SK-N-DZ (cell line): ENCODE measurements at regions not wholly inside any gene's neighbourhood (a gene's known extent, or its start where the extent isn't known, plus 50 kb on each side); places are given as distances from the start of the nearest gene placed in this dataset.

Experiments used
- DNase-seq: peaks from one replicate; pipeline ENCODE4 v3.0.0-alpha.2; 2015; ENCODE audit warnings: low spot score

DNA sequence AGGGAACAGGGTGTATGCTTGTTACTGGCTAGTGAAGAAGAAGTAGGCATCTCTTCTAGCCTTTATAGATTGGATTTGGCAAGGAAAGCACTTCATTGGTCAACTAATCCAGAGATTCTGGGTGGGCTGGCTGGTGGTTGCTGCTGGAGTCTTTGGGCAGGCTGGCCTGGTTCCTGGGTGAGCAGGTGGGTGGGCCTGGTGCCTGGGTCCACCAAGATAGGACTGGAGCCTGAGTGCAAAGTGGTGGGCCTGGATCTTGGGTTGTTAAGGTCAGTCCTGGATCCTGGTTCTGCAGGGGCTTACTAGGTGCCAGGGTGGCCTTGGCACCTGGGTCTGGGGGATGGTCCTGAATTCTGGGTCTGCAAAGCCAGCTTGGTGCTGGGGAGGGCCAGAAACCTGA, 482.4 kb upstream of the GHITM start:
- DNase-seq: no peak

DNA sequence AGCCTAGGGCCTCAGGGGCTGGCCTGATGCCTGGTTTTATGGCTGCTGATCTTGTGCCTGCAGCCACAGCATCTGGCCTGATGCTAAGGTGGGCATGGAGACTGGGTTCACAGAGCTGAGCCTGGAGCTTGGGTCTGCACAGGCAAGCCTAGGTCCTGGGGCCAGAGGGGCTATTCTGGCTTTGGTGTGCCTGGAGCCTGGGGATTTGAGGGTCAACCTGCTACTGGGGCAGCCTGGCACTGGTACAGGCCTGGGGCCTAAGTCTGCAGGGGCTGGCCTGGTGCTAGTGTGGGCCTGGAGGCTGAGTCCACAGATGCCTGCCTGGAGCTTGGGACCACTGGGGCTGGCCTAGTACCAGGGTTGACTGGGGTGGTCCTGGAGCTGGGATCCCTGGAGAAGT, 481.8 kb upstream of the GHITM start:
- no peak for DNase-seq

DNA sequence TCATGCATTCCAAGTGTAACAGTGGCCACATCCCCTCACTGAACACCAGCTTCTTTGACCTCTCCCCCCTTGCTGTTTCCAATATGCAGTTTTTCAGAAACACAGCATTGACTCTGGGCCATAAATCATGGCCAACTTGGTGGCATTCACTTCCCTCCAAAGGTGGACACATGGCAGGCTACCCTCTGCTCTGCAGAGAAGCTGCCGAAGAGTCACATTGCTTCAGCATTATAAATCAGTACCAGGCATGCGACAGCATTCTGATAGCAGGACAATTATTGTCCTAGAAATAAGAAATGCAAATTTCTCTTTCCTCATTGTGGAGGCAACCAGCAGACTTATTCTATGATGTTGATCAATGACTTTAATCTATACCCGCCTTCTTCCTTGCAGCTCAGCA, 475.4 kb upstream of the GHITM start:
- DNase-seq: no peak

DNA sequence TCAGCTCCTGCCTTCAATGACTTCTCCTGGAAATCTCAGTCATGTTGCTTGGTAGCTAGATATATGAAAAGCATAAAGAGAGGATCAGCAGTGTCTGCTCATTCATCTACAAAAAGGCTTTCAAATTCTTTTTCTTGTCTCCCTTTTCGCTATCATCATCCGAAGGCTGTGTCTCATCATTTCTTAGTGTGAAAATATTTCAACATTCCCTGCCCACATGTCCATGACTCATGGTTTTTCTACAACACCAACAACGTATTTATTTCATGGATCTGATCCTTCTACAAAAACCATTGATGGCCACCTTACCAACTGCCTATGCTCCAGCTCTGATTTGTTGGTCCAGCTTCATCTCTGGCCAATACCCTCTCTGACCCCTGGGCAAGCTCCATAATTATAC, 472.5 kb upstream of the GHITM start:
- no peak for DNase-seq

DNA sequence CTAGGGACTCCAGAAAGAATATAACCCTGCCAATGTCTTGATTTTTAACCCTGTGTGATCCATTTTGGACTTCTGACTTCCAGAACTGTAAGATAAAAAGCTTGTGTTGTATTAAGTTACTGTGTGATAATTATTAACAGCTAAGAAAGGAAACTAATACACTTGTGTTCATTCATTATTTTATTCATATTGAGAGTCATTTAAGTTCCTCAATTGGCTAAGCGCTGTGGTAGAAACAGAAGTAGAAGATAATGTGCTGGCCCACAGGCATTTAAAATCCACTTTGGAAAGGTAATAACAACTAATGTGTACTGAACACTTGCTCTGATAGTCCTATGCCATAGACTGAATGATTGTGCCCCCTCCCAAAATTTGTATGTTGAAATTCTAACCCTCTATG, 471.7 kb upstream of the GHITM start:
- no peak for DNase-seq

DNA sequence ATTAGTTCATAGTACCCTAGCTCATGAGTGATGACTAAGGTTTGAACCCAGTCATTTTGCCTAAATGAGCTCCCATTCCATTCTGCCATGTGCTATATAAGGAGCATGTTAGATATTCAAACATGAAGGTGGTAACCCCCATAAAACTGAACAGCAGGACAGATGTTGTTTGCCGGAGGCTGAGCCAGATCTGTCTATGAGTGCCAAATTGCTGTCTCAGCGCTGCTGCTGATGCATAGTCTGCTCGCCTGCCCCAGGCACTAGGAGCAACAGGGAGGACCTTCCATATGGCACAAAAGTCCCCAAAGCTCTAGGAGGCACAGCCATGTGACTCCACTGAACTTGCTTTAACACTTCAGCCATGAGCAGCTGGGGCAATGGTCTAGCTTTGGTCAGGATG, 466.0 kb upstream of the GHITM start:
- DNase-seq: no peak

DNA sequence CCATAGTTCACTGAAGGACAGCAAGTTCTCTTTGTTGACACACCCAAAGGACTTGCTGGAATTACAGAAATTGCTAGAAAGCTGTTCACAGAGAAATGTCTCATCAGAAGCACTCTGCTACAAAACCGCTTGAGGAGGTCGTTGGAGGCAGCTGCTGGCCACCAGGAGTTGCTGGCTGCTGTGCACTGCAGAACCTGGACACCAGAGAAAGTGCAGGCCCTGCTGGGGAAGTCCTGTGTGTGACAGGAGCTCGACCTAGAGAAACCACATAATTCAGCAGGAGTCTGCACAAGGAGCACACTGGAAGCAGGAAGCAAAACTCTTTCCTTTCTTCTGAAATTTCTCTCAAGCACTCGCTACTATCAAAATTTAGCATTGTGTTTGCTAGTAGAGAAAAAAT, 461.5 kb upstream of the GHITM start:
- peak; percentile 85 for DNase-seq

DNA sequence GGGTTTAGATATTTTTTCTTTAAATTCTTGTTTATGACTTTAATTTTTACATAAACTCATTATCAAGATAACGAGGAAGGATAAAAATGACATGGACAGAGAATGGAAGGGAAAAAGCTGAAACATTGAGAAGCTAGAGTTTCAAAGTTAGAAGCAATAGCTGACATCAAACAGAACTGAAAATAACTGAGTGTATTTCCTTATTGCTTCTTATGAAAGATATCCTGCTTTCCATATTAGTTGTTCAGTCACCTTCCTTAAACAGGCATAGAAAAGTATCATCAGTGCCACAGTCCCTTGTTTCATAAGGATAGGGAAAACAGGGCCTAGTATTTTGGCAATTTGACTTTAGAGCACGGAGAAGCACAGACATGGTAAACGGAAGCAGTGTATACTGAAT, 460.5 kb upstream of the GHITM start:
- DNase-seq: no peak

DNA sequence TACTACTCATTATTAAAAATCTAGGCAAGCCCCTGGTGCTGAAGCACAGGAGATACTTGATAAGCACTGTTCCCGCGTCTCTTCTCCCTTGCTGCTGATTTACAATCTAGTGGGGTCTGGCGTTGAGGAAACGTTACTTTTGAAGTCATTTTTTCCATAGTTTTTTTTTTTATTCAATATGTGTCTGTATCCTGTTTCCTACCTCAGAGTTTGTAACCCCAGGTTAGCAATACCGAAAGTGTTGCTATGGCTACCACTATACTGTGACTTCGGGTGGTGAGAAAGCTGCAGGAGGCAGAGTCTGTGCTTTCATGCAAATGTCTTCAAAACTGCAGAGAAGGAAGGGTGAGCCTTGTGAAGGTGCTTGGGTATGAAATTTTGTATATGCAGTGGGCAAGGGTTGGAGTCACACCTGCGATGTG, 458.8 kb upstream of the GHITM start:
- no peak for DNase-seq

DNA sequence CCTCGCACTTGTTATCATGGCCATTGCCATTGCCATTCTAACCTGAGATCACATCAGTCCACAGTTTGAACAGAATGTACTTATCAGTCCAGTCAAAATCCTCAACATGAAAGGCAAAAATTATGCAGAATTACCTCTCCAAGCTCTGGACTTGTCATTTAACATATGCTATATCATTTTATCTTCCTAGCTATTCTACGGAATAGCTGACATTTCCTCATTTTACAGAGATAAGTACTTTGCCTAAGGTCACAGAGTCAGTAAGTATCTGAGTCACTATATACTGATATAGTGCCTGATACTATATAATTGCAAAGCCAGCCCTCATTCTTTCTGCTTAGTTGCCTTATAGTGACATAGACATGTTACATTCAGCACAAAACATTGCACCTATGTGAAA, 456.9 kb upstream of the GHITM start:
- DNase-seq: no peak

DNA sequence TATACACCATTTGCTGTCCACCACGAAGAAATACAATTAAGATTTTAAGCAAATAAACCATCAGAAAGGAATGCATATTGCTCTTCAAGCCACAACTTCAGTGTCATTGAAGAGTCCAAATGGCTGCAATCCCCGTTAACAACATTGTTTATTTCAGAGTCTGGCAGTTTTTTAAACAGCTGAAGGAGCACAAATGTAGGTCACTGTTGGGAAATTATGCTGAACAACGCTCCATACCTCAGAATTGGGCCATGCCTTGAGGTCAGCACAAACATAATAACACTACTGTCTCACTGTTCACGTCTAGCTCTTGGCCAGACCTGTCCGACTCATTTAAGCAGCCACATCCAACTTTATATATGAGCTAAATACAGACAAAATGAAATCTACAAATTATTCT, 453.9 kb upstream of the GHITM start:
- no peak for DNase-seq

DNA sequence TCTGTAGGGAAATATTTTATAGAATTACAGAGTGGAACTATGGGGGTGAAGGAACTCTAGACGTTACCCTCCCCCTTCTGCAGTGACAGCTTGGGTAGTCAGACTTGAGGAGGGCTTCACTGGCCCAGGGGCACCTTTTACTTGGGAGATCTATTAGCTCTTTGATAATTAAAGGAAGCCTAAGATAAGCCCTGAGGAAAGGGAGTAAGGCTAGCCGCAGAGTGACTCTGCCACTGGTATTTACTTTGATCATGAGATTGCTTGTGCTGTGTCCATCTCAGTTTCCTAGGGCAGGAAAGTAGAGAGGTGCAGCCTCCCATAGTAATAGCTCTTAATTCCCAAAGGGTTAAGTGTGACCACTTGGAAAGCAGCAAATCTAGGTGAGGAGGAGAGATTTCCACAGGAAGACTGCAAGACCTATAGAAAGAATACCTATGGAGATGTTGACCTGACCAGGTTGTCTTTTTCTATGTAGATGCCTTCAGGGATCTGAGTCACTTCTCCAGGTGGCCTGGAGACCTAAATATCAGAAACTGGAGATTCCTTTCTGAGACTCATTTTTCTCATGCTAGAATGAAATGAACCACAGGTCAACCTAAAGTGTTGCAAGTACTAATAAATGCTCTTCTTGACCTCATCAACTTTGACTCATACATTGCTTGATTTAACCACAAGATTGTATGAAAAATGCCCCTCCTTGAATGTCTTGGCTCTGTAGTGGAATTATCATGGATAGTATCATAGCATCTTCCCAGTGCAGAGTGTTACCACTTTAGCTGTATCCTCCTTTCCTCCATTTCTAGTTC, 447.3 kb upstream of the GHITM start:
- no peak for DNase-seq

DNA sequence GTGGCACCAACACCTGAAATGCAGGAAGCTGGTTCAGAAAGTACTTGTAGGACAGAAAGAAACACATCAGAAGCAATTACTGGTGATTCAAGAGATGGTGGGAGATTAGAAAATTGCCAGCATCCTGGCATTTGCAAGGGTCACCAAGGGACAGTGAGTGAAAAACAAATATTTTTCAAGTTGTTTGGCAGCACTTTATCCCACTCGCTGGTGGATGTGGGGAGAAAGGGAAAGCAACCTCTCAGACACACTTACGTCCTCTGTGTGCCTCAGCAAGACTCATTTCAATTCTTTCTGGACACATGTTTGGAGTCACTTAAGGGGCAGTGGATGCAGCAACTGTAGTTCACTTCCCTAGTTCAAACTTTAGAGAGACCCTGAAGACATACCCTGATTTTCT, 440.4 kb upstream of the GHITM start:
- DNase-seq: no peak

DNA sequence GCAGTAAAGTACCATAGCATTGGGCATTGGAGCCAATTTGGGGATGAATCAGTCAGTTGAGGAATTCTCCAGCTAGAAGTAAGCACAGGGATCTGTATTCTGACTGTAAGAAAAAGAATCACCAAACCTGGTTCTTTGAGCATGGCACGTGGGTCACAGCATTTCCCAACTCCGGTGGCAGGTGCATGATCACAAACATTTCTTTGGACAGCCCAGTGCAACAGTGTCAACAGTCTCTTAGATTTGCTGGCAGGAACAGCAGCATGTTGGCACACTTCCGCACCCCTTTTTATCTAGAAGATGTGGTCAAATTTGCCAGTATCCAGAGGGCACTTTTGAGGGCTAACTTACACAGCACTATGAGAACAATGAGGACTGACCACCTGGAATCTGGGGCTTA, 437.5 kb upstream of the GHITM start:
- DNase-seq: no peak

DNA sequence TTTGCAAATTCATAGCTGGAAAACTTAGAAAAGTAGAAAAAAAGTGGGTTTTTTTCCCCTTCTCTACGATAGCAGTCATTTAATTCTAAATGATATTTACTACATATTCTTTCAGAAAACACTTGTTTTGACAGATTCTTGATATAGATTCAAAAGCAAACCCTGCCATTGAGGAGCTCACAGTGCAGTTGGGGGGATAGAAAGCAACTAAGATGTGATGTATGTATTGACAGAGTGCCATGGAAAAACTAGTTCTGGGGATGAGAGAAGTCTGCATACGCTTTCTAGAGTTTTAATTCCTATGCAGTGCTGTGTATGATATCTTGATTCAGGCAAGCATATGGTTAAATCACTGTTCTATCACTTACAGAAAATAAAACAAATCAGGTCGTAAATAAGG, 436.6 kb upstream of the GHITM start:
- DNase-seq: no peak

DNA sequence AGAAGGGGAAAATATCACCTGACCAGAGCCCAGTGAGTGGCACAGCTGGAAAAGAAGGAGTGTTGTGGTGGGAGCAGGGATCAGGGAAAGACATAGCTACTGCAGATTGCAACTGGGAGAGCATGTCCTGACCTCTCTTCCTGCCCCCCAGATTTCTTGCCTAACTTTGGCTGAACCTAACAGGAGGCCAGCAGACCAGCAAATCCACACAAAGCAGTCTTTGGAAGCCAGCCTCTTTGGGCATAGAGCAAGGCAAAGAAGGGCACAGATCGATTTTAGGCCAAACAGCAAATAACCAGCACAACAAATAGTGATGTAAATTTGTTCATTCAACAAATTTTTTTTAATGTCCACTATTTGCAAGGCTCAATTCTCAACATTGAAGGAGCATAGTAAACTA, 433.2 kb upstream of the GHITM start:
- no peak for DNase-seq

DNA sequence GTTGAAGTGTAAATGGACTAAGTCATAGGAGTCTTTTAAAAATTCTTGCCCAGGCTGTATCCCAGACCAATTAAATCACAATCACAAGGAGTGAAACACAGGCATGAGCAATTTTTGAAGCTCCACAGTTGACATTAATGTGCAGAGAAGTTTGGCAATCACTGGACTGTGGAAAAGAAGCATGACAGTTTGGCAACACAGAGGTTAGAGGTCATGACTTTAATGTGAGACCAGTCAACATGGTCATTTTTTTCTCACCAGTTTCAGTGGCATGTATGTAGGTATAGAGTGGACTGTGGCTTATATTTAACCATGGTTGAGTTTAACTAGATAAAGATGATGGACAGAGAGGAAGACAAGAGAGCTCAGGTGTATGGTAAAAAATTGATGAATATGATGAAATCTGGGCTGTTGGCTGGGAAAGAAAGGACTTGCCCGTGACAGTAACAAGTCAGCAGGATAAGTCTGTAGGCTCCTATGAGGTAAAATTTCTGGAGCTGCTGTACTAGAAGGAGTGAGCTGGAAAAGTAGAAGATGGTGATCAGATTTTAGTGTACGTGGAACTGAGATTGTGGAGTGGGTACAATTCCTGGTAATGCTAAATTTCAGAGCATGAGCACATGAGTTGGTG, 432.2 kb upstream of the GHITM start:
- DNase-seq: no peak

DNA sequence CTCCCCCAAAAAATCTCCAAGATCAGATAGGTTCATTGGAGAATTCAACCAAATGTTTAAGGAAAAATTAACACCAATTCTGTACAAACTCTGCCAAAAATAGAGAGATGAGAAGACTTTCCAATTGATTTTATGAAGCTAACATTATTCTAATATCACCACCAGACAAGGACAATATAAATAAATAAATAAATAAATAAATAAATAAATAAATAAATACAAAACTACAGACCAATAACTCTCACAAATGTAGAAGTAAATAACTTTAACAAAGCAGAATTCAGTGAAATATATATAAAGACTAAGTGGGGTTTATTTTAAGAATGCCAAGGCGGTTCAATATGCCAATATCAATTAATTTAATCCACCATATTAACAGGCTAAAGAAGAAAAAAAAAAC, 425.9 kb upstream of the GHITM start:
- DNase-seq: no peak

DNA sequence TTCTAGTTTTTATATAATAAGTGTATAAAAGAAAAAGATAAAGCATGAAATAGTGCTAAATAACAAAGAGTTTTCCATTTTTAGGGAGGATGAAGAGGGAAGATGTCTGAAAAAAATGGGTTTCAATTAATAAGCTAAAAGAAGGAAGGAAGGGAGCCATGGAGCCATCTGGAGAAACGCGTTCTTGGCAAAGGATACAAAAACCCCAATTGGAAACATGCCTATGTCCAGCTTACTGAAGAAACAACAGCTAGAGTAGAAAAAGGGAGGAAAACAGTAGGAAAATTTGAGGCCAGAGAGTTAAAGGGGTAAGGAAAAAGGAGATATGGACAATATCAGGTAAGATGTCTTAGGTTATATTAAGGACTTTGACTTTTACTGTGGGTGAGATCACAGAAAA, 416.2 kb upstream of the GHITM start:
- DNase-seq: no peak

DNA sequence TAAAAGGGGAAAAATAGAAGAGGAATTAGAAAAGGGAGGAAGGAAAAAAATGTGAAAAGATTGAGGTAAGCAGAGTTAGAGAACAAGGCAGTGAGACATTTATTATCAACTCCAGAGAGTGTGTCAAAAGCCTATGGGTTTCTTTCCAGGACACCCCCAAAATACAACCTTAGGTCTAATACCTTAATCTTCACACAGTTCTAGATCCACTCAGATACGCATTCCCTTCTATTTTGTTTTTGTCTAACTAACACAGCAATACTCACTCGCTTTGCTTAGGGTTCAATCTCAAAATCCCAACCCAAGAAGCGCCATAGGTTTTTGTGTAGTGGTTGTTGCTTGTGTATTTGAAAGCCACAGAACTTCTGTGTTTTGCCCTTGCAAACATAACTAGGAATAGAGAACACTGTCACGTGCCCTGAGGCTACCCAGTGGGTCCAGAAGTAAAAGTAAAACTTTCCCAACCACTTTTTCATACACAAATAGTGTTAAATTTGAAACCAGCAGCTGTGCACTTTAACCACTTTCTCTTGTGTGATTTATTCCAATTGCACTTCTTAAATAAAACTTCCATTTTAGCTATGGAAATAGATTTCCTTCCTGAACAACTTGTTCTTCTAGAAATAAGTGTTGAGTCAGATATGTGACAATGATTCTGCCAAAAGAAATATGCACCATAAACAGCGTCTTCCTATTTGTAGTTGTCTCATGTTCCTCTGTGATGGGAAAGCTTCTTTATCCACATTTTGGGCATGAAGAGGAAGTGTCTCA, 414.7 kb upstream of the GHITM start:
- no peak for DNase-seq

DNA sequence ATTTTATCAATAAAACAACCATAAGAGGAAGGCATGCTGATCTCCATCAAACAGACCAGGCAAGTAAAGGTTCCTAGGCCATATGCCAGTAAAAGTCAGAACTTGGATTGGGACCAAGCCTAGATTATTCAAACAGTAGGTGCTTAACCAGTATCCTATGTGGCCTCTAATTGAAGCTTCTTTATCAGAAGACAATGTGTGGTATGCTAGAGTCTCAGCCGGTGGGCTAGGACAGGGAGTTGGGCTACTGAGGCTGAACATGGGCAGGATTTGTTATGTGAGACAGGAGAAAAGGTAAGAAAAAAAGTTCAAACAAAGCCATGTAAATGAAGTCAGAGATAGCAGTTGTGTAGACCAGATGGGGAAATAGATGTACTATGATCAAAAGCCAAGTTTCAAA, 413.7 kb upstream of the GHITM start:
- no peak for DNase-seq

DNA sequence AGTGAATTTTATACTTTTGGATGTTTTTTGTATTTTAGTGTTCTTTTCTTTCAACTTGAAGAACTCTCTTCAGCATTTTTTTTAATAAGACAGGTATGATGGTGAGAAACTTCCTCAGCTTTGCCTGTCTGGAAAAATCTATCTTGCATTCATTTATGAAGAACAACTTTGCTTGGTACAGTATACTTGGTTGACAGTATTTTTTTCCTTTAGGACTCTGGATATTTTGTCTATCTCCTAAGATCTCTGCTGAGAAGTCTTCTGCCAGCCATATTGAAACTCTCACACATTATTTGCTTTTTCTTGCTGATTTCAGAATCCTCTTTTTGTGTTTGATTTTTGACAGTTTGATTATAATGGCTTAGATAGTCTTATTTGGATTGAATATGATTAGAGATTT, 405.0 kb upstream of the GHITM start:
- DNase-seq: no peak

DNA sequence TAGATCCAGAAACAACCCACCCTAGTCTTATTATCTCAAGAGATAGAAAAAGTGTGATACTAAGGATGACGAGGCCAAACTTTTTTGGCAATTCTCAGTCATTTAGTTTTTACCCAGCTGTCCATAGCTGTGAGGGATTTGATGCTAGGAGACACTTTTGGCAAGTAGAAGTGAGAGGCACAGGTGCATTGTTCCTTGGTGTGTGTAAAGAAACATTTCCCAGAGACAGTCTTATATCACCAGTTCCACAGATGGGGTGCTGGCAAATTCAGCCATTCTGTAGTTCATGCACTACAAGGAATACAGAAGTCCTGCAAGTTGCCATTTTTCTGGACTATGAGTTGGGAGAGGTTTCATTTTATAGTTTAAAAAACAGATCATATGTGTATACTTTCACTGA, 403.3 kb upstream of the GHITM start:
- no peak for DNase-seq
